ENCODE measurements at regions not wholly inside any gene's neighbourhood (a gene's known extent, or its start where the extent isn't known, plus 50 kb on each side); places are given as distances from the start of the nearest gene placed in this dataset.

DNA sequence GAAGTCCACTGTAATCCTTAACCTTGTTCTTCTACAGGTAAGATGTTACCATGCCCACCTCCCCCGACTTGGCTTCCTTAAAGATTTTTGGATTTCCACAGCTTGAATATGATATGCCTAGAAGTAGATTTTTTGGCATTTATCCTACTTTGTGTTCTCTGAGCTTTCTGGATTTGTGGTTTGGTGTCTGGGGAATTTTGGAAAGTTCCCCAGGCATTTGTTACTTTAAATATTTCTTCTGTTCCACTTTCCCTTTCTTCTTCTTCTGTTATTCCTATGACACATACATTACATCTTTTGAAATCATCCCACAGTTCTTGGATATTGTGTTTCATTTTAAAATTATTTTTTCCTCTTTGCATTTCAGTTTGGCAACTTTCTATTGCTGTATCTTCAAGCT lies 122.1 kb upstream of the TMEM108 start:
- CTCF ChIA-PET = no interaction called here
- H3K27ac Mint-ChIP-seq (ENCODE audit: unreplicated experiment) = no peak overlapping the region
- no peaks in the 10 kb centered on the region for H3K9me3 Mint-ChIP-seq (ENCODE audit: unreplicated experiment)
- POLR2A ChIA-PET = no interaction called here
- DNase-seq = no peak
- Histone ChIP-seq H3K4me1 (no peaks in the 10 kb centered on the region), H3K36me3 (ENCODE audit: control insufficient read depth, insufficient read depth, low read length) (no peaks in the 10 kb centered on the region), H3K4me3 (ENCODE audit: low read depth, low read length) (no peak overlapping the region), H3K27me3 (replicated peaks; ENCODE audit: control insufficient read depth, insufficient read depth, low read length) (no peaks in the 10 kb centered on the region), H3K9me3 (no peaks in the 10 kb centered on the region)
- H3K27me3 Mint-ChIP-seq (ENCODE audit: insufficient read depth, unreplicated experiment) = peaks cover 14% of the 10 kb centered on the region
- TF ChIP-seq, protein P1, sequence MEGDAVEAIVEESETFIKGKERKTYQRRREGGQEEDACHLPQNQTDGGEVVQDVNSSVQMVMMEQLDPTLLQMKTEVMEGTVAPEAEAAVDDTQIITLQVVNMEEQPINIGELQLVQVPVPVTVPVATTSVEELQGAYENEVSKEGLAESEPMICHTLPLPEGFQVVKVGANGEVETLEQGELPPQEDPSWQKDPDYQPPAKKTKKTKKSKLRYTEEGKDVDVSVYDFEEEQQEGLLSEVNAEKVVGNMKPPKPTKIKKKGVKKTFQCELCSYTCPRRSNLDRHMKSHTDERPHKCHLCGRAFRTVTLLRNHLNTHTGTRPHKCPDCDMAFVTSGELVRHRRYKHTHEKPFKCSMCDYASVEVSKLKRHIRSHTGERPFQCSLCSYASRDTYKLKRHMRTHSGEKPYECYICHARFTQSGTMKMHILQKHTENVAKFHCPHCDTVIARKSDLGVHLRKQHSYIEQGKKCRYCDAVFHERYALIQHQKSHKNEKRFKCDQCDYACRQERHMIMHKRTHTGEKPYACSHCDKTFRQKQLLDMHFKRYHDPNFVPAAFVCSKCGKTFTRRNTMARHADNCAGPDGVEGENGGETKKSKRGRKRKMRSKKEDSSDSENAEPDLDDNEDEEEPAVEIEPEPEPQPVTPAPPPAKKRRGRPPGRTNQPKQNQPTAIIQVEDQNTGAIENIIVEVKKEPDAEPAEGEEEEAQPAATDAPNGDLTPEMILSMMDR (IDR thresholded peaks at IDR 0.05; ENCODE audit: insufficient read depth in 1 of 2, low read depth in 1 of 2, low read length in 1 of 2, severe bottlenecking in 1 of 2, unreplicated experiment in 1 of 2) = no peak
- no peak overlapping the region for H3K4me3 Mint-ChIP-seq (ENCODE audit: unreplicated experiment)
- no peaks in the 10 kb centered on the region for H3K4me1 Mint-ChIP-seq (ENCODE audit: low read depth, unreplicated experiment)
- no TSS peak for BruUV-seq (replicated peaks)
- intact Hi-C loops (cut with micrococcal nuclease; ENCODE audit: unreplicated experiment) = no loop called here
- no peaks in the 10 kb centered on the region for H3K36me3 Mint-ChIP-seq (ENCODE audit: insufficient read depth, unreplicated experiment)

DNA sequence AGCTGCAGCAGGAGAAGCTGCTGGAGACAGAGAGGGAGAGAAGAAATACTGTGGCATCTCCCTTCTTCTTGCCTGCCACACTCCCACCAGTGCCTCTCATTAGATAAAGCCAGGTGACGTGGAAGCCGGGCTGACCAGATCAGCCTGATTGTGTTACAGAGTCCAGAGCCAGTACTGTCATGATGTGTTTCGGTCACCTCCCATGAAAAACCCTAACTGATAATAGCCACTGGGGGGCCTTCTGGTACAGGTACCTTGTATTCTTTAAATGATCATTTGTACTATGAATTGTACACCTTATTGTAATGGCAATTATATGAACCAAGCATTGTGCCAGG lies 125.8 kb upstream of the TMEM108 start:
- CTCF ChIA-PET = no interaction called here
- Histone ChIP-seq H3K36me3 (ENCODE audit: control insufficient read depth, insufficient read depth, low read length) (no peaks in the 10 kb centered on the region), H3K4me1 (no peaks in the 10 kb centered on the region), H3K27me3 (replicated peaks; ENCODE audit: control insufficient read depth, insufficient read depth, low read length) (no peaks in the 10 kb centered on the region), H3K9me3 (no peaks in the 10 kb centered on the region), H3K4me3 (ENCODE audit: low read depth, low read length) (no peak overlapping the region)
- H3K4me3 Mint-ChIP-seq (ENCODE audit: unreplicated experiment) = no peak overlapping the region
- no peak for DNase-seq
- no TSS peak for BruUV-seq (replicated peaks)
- H3K9me3 Mint-ChIP-seq (ENCODE audit: unreplicated experiment) = no peaks in the 10 kb centered on the region
- peaks cover 11% of the 10 kb centered on the region for H3K27me3 Mint-ChIP-seq (ENCODE audit: insufficient read depth, unreplicated experiment)
- POLR2A ChIA-PET = no interaction called here
- no peaks in the 10 kb centered on the region for H3K36me3 Mint-ChIP-seq (ENCODE audit: insufficient read depth, unreplicated experiment)
- intact Hi-C loops (cut with micrococcal nuclease; ENCODE audit: unreplicated experiment) = no loop called here
- no peaks in the 10 kb centered on the region for H3K4me1 Mint-ChIP-seq (ENCODE audit: low read depth, unreplicated experiment)
- TF ChIP-seq, protein P1 (IDR thresholded peaks at IDR 0.05; ENCODE audit: insufficient read depth in 1 of 2, low read depth in 1 of 2, low read length in 1 of 2, severe bottlenecking in 1 of 2, unreplicated experiment in 1 of 2) = no peak
- H3K27ac Mint-ChIP-seq (ENCODE audit: unreplicated experiment) = no peak overlapping the region

DNA sequence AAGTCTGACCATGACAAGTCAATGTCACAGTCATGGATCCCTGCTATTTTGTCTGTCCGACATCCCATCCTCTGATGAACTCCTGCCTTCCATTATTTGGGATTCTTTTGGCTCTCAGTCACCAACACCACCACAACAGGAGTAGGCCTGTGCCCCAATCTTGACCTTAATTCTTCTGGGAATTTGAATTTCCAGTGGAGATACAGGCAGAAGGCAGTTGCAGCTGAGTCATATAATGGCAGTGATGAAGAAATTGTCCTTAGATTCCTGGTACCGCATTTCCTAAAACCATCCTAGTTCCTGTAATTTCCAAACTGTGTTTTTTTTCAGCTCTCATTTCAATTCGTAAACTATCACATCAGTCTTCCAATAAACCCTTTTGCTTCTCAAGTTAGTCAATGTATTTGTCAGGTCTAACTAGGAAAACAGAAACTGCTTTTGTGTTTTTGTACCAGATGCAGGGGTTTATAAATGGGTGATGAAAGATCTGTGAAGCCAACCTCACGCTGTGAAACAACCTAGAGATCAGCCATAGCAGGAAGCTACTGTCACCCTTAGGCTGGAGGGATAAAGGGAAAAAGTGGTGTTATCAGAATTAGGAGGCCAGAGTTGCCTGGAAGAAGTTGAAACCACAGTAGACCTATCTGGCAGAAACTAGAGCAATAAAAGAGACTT lies 126.3 kb upstream of the TMEM108 start:
- Histone ChIP-seq H3K36me3 (ENCODE audit: control insufficient read depth, insufficient read depth, low read length) (no peaks in the 10 kb centered on the region), H3K27me3 (replicated peaks; ENCODE audit: control insufficient read depth, insufficient read depth, low read length) (no peaks in the 10 kb centered on the region), H3K4me3 (ENCODE audit: low read depth, low read length) (no peak overlapping the region), H3K9me3 (no peaks in the 10 kb centered on the region), H3K4me1 (no peaks in the 10 kb centered on the region)
- Mint-ChIP-seq H3K4me1 (ENCODE audit: low read depth, unreplicated experiment) (no peaks in the 10 kb centered on the region), H3K4me3 (ENCODE audit: unreplicated experiment) (no peak overlapping the region), H3K27me3 (ENCODE audit: insufficient read depth, unreplicated experiment) (peaks cover 9% of the 10 kb centered on the region), H3K9me3 (ENCODE audit: unreplicated experiment) (no peaks in the 10 kb centered on the region), H3K27ac (ENCODE audit: unreplicated experiment) (no peak overlapping the region), H3K36me3 (ENCODE audit: insufficient read depth, unreplicated experiment) (no peaks in the 10 kb centered on the region)
- intact Hi-C loops (cut with micrococcal nuclease; ENCODE audit: unreplicated experiment) = no loop called here
- TF ChIP-seq, protein P1 (IDR thresholded peaks at IDR 0.05; ENCODE audit: insufficient read depth in 1 of 2, low read depth in 1 of 2, low read length in 1 of 2, severe bottlenecking in 1 of 2, unreplicated experiment in 1 of 2) = no peak
- CTCF ChIA-PET = no interaction called here
- BruUV-seq (replicated peaks) = no TSS peak
- no peak for DNase-seq
- POLR2A ChIA-PET = no interaction called here

All from Caco-2 (cell line).